ENCODE measurements at regions not wholly inside any gene's neighbourhood (a gene's known extent, or its start where the extent isn't known, plus 50 kb on each side); places are given as distances from the start of the nearest gene placed in this dataset.

- H3K4me1 Mint-ChIP-seq, result peaks cover 39% of the 10 kb centered on the region
- peaks cover 29% of the 10 kb centered on the region for H3K27me3 Mint-ChIP-seq (ENCODE audit: low read depth)
- no peaks in the 10 kb centered on the region for H3K9me3 Mint-ChIP-seq
- H3K4me3 Mint-ChIP-seq, result no peak overlapping the region
- H3K36me3 Mint-ChIP-seq (ENCODE audit: low read depth), result no peaks in the 10 kb centered on the region
- H3K27ac Mint-ChIP-seq (ENCODE audit: unreplicated experiment), result no peak overlapping the region
- DNase-seq (ENCODE audit: low read depth, low spot score), result no peak
- TF ChIP-seq CTCF (conservative IDR thresholded peaks at IDR 0.05), result no peak
Measured at GRCh38 chr10:128537834-128538330, 411.7 kb upstream of the MKI67 start.

GRCh38 chr10:128538671-128539070 is 412.4 kb upstream of the MKI67 start:
- no peak overlapping the region for H3K27ac Mint-ChIP-seq (ENCODE audit: unreplicated experiment)
- peaks cover 39% of the 10 kb centered on the region for H3K4me1 Mint-ChIP-seq
- H3K4me3 Mint-ChIP-seq, result no peak overlapping the region
- peaks cover 30% of the 10 kb centered on the region for H3K27me3 Mint-ChIP-seq (ENCODE audit: low read depth)
- DNase-seq (ENCODE audit: low read depth, low spot score), result no peak
- H3K36me3 Mint-ChIP-seq (ENCODE audit: low read depth), result no peaks in the 10 kb centered on the region
- TF ChIP-seq CTCF (conservative IDR thresholded peaks at IDR 0.05), result no peak
- no peaks in the 10 kb centered on the region for H3K9me3 Mint-ChIP-seq

- Mint-ChIP-seq H3K27me3 (ENCODE audit: low read depth) (peaks cover 30% of the 10 kb centered on the region), H3K36me3 (ENCODE audit: low read depth) (no peaks in the 10 kb centered on the region), H3K27ac (ENCODE audit: unreplicated experiment) (no peak overlapping the region), H3K4me1 (peaks cover 44% of the 10 kb centered on the region), H3K4me3 (peak overlapping the region; percentile 31), H3K9me3 (no peaks in the 10 kb centered on the region)
- DNase-seq (ENCODE audit: low read depth, low spot score), result no peak
- no peak for TF ChIP-seq CTCF (conservative IDR thresholded peaks at IDR 0.05)
Measured at GRCh38 chr10:128539510-128540127, 413.4 kb upstream of the MKI67 start.

GRCh38 chr10:128540128-128540762 is 414.0 kb upstream of the MKI67 start:
- no peak for DNase-seq (ENCODE audit: low read depth, low spot score)
- Mint-ChIP-seq H3K27me3 (ENCODE audit: low read depth) (peaks cover 30% of the 10 kb centered on the region), H3K4me3 (peak overlapping the region; percentile 83), H3K36me3 (ENCODE audit: low read depth) (no peaks in the 10 kb centered on the region), H3K4me1 (peaks cover 44% of the 10 kb centered on the region), H3K27ac (ENCODE audit: unreplicated experiment) (no peak overlapping the region), H3K9me3 (no peaks in the 10 kb centered on the region)
- TF ChIP-seq CTCF (conservative IDR thresholded peaks at IDR 0.05), result no peak

GRCh38 chr10:128540781-128541761 is 414.8 kb upstream of the MKI67 start:
- peak overlapping the region; percentile 37 for H3K27ac Mint-ChIP-seq (ENCODE audit: unreplicated experiment)
- no peaks in the 10 kb centered on the region for H3K9me3 Mint-ChIP-seq
- DNase-seq (ENCODE audit: low read depth, low spot score), result peak; percentile 36
- peak overlapping the region; percentile 83 for H3K4me3 Mint-ChIP-seq
- peak; percentile 23 for TF ChIP-seq CTCF (conservative IDR thresholded peaks at IDR 0.05)
- H3K4me1 Mint-ChIP-seq, result peaks cover 44% of the 10 kb centered on the region
- peaks cover 27% of the 10 kb centered on the region for H3K27me3 Mint-ChIP-seq (ENCODE audit: low read depth)
- no peaks in the 10 kb centered on the region for H3K36me3 Mint-ChIP-seq (ENCODE audit: low read depth)

All from neural crest cell (in vitro differentiated cells).